Neural cell (in vitro differentiated cells): ENCODE measurements at regions not wholly inside any gene's neighbourhood (a gene's known extent, or its start where the extent isn't known, plus 50 kb on each side); places are given as distances from the start of the nearest gene placed in this dataset.

Source experiments
- EP300 ChIP-seq: fragments of 450-650 bp; conservative IDR thresholded peaks from 2 replicates; pipeline ENCODE4 v1.6.1; 2014; ENCODE audit warnings: antibody characterized with exemption, mild to moderate bottlenecking, moderate library complexity; ENCODE audit not compliant: poor library complexity, severe bottlenecking
- MXI1 ChIP-seq: fragments of 450-650 bp; conservative IDR thresholded peaks from 2 replicates; pipeline ENCODE4 v1.6.1; 2014; ENCODE audit warnings: antibody characterized with exemption, mild to moderate bottlenecking; ENCODE audit not compliant: poor library complexity, severe bottlenecking
- POLR2AphosphoS5 ChIP-seq: IDR thresholded peaks from 2 replicates; pipeline ENCODE4 v1.6.1; 2012
- TAF1 ChIP-seq: IDR thresholded peaks from 2 replicates; pipeline ENCODE4 v1.6.1; 2012; ENCODE audit warnings: low read depth
- TF ChIP-seq, protein P1 (sequence below): fragments of 450-650 bp; IDR thresholded peaks from 2 replicates; pipeline ENCODE4 v1.5.1; 2014; ENCODE audit warnings: antibody characterized with exemption, mild to moderate bottlenecking, moderate library complexity; ENCODE audit not compliant: poor library complexity, severe bottlenecking
- TF ChIP-seq, protein P2 (sequence below): IDR thresholded peaks from 2 replicates; pipeline ENCODE4 v1.6.1; 2012; ENCODE audit warnings: borderline replicate concordance

DNA sequence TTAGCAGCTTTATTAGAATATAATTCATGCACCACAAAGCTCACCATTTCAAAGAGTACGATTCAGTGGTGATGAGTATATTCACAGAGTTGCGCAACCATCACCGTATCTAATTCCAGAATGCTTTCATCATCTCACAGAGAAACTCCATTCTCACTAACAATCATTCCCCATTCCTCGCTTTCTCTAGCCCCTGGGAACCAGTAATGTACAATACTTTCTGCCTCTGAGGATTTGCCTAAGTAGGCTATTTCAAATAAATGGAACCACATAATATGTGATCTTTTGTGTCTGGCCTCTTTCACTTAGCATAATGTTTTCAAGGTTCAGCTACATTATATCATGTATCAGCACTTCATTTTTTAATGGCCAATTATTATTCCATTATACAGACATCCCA, 145.1 kb upstream of the ADAMTS16 start:
- peak; percentile 74 for TF ChIP-seq POLR2AphosphoS5
- no peak for TF ChIP-seq MXI1
- peak; percentile 44 for TF ChIP-seq EP300
- TF ChIP-seq, protein P1, sequence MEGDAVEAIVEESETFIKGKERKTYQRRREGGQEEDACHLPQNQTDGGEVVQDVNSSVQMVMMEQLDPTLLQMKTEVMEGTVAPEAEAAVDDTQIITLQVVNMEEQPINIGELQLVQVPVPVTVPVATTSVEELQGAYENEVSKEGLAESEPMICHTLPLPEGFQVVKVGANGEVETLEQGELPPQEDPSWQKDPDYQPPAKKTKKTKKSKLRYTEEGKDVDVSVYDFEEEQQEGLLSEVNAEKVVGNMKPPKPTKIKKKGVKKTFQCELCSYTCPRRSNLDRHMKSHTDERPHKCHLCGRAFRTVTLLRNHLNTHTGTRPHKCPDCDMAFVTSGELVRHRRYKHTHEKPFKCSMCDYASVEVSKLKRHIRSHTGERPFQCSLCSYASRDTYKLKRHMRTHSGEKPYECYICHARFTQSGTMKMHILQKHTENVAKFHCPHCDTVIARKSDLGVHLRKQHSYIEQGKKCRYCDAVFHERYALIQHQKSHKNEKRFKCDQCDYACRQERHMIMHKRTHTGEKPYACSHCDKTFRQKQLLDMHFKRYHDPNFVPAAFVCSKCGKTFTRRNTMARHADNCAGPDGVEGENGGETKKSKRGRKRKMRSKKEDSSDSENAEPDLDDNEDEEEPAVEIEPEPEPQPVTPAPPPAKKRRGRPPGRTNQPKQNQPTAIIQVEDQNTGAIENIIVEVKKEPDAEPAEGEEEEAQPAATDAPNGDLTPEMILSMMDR = no peak
- no peak for TF ChIP-seq TAF1
- TF ChIP-seq, protein P2, sequence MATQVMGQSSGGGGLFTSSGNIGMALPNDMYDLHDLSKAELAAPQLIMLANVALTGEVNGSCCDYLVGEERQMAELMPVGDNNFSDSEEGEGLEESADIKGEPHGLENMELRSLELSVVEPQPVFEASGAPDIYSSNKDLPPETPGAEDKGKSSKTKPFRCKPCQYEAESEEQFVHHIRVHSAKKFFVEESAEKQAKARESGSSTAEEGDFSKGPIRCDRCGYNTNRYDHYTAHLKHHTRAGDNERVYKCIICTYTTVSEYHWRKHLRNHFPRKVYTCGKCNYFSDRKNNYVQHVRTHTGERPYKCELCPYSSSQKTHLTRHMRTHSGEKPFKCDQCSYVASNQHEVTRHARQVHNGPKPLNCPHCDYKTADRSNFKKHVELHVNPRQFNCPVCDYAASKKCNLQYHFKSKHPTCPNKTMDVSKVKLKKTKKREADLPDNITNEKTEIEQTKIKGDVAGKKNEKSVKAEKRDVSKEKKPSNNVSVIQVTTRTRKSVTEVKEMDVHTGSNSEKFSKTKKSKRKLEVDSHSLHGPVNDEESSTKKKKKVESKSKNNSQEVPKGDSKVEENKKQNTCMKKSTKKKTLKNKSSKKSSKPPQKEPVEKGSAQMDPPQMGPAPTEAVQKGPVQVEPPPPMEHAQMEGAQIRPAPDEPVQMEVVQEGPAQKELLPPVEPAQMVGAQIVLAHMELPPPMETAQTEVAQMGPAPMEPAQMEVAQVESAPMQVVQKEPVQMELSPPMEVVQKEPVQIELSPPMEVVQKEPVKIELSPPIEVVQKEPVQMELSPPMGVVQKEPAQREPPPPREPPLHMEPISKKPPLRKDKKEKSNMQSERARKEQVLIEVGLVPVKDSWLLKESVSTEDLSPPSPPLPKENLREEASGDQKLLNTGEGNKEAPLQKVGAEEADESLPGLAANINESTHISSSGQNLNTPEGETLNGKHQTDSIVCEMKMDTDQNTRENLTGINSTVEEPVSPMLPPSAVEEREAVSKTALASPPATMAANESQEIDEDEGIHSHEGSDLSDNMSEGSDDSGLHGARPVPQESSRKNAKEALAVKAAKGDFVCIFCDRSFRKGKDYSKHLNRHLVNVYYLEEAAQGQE = peak; percentile 89
